HG02571 (cell line): ENCODE measurements at regions not wholly inside any gene's neighbourhood (a gene's known extent, or its start where the extent isn't known, plus 50 kb on each side); places are given as distances from the start of the nearest gene placed in this dataset.

Experiments
- ATAC-seq: cut with Tn5 transposase; IDR thresholded peaks from one replicate; pipeline ENCODE4 v1.9.1; 2021; ENCODE audit warnings: mild to moderate bottlenecking, moderate library complexity; ENCODE audit not compliant: unreplicated experiment

GRCh38 chr1:106969731-106970130 is 86.7 kb upstream of the PRMT6 start:
- ATAC-seq, result no peak

- no peak for ATAC-seq
These were observed 84.4 kb upstream of the PRMT6 start for GRCh38 chr1:106972074-106972473.

GRCh38 chr1:106975944-106976343 is 80.5 kb upstream of the PRMT6 start:
- no peak for ATAC-seq

- ATAC-seq, result no peak
These were observed 77.8 kb upstream of the PRMT6 start for GRCh38 chr1:106978477-106979322.

- no peak for ATAC-seq
These were observed 77.1 kb upstream of the PRMT6 start for GRCh38 chr1:106979371-106979770.

GRCh38 chr1:106980121-106980520 is 76.4 kb upstream of the PRMT6 start:
- no peak for ATAC-seq

- ATAC-seq, result no peak
These were observed 71.7 kb upstream of the PRMT6 start for GRCh38 chr1:106984801-106985200.

GRCh38 chr1:106986603-106987002 is 69.9 kb upstream of the PRMT6 start:
- ATAC-seq, result no peak

GRCh38 chr1:106995970-106996369 is 60.5 kb upstream of the PRMT6 start:
- peak; percentile 81 for ATAC-seq

- no peak for ATAC-seq
These were observed 58.0 kb upstream of the PRMT6 start for GRCh38 chr1:106998431-106999002.

- no peak for ATAC-seq
These were observed 55.6 kb upstream of the PRMT6 start for GRCh38 chr1:107000902-107001301.

GRCh38 chr1:107003972-107004371 is 52.5 kb upstream of the PRMT6 start:
- ATAC-seq, result no peak

- ATAC-seq, result no peak
These were observed 52.1 kb upstream of the PRMT6 start for GRCh38 chr1:107004421-107004820.
